ENCODE measurements at regions not wholly inside any gene's neighbourhood (a gene's known extent, or its start where the extent isn't known, plus 50 kb on each side); places are given as distances from the start of the nearest gene placed in this dataset.

- 67 to 77% (median 73%) methylated on average over 4 of the region's 4 CpGs for WGBS, 4 donors
- H3K4me3 ChIP-seq, result no peak overlapping the region
- H3K27ac ChIP-seq, result no peak overlapping the region
- DNase-seq (no peak), ATAC-seq (no peak)
- TF ChIP-seq CTCF (IDR thresholded peaks at IDR 0.05) (no peak), POLR2A (IDR thresholded peaks at IDR 0.05) (no peak)
- H3K27me3 ChIP-seq, result no peaks in the 10 kb centered on the region
- H3K4me1 ChIP-seq, result no peaks in the 10 kb centered on the region
- H3K9me3 ChIP-seq, result peaks cover 0 to 9% (median 0%) of the 10 kb centered on the region in 12 donors
- H3K36me3 ChIP-seq, result no peaks in the 10 kb centered on the region
- intact Hi-C loops (cut with DNase I), result no loop called here
These were observed 153.2 kb upstream of the GPR149 start for GRCh38 chr3:154583086-154583634.

- ATAC-seq (no peak), DNase-seq (no peak)
- Histone ChIP-seq H3K27me3 (no peaks in the 10 kb centered on the region), H3K9me3 (peaks cover 0 to 10% (median 0%) of the 10 kb centered on the region in 12 donors), H3K4me3 (no peak overlapping the region), H3K36me3 (no peaks in the 10 kb centered on the region), H3K4me1 (no peaks in the 10 kb centered on the region), H3K27ac (no peak overlapping the region)
- intact Hi-C loops (cut with DNase I), result no loop called here
- TF ChIP-seq CTCF (IDR thresholded peaks at IDR 0.05) (no peak), POLR2A (IDR thresholded peaks at IDR 0.05) (no peak)
These were observed 152.5 kb upstream of the GPR149 start for GRCh38 chr3:154582501-154582900.

- H3K36me3 ChIP-seq, result no peaks in the 10 kb centered on the region
- H3K27ac ChIP-seq, result no peak overlapping the region
- no peaks in the 10 kb centered on the region for H3K4me1 ChIP-seq
- no peaks in the 10 kb centered on the region for H3K27me3 ChIP-seq
- WGBS, 4 donors, result 71 to 78% (median 74%) methylated on average over 4 of the region's 4 CpGs
- intact Hi-C loops (cut with DNase I), result no loop called here
- DNase-seq (no peak), ATAC-seq (no peak)
- H3K9me3 ChIP-seq, result peaks cover 0 to 15% (median 4%) of the 10 kb centered on the region in 12 donors
- no peak overlapping the region for H3K4me3 ChIP-seq
- TF ChIP-seq CTCF (IDR thresholded peaks at IDR 0.05) (no peak), POLR2A (IDR thresholded peaks at IDR 0.05) (no peak)
These were observed 141.7 kb upstream of the GPR149 start for GRCh38 chr3:154571553-154572226.

GRCh38 chr3:154568064-154568463 lies 138.1 kb upstream of the GPR149 start:
- WGBS, 4 donors, result 65 to 75% (median 69%) methylated on average over 3 of the region's 3 CpGs
- intact Hi-C loops (cut with DNase I), result no loop called here
- ATAC-seq (no peak), DNase-seq (no peak)
- no peak overlapping the region for H3K4me3 ChIP-seq
- no peaks in the 10 kb centered on the region for H3K36me3 ChIP-seq
- H3K9me3 ChIP-seq, result no peaks in the 10 kb centered on the region
- H3K4me1 ChIP-seq, result no peaks in the 10 kb centered on the region
- H3K27ac ChIP-seq, result no peak overlapping the region
- no peaks in the 10 kb centered on the region for H3K27me3 ChIP-seq
- TF ChIP-seq CTCF (IDR thresholded peaks at IDR 0.05) (no peak), POLR2A (IDR thresholded peaks at IDR 0.05) (no peak)
